GM18508 (cell line): ENCODE measurements at regions not wholly inside any gene's neighbourhood (a gene's known extent, or its start where the extent isn't known, plus 50 kb on each side); places are given as distances from the start of the nearest gene placed in this dataset.
"Not testable (repeated sequence)": the region's sequence is repeated elsewhere in the genome, so short reads cannot be mapped to it uniquely, and the experiment has no call there.

Source experiments
- ATAC-seq: cut with Tn5 transposase; IDR thresholded peaks from one replicate; pipeline ENCODE4 v1.9.1; 2021; ENCODE audit warnings: moderate number of reproducible peaks; ENCODE audit not compliant: insufficient read depth, unreplicated experiment

- ATAC-seq: no peak
Measured at GRCh38 chr14:47988175-47988574, 312.8 kb upstream of the MDGA2 start.

- no peak for ATAC-seq
Measured at GRCh38 chr14:47978871-47979270, 303.5 kb upstream of the MDGA2 start.

- no peak for ATAC-seq
Measured at GRCh38 chr14:47976139-47976538, 300.7 kb upstream of the MDGA2 start.

- ATAC-seq: no peak
Measured at GRCh38 chr14:47966076-47966810, 290.8 kb upstream of the MDGA2 start.

GRCh38 chr14:47961634-47962033 is 286.2 kb upstream of the MDGA2 start:
- no peak for ATAC-seq

GRCh38 chr14:47959740-47960139 is 284.3 kb upstream of the MDGA2 start:
- ATAC-seq: no peak

- no peak for ATAC-seq
Measured at GRCh38 chr14:47949006-47949405, 273.6 kb upstream of the MDGA2 start.

- no peak for ATAC-seq
Measured at GRCh38 chr14:47935332-47935731, 259.9 kb upstream of the MDGA2 start.

GRCh38 chr14:47929334-47929733 is 253.9 kb upstream of the MDGA2 start:
- peak; percentile 93 for ATAC-seq

GRCh38 chr14:47921133-47921532 is 245.7 kb upstream of the MDGA2 start:
- ATAC-seq: no peak

GRCh38 chr14:47919997-47920396 is 244.6 kb upstream of the MDGA2 start:
- no peak for ATAC-seq

- no peak for ATAC-seq
Measured at GRCh38 chr14:47919334-47919846, 244.0 kb upstream of the MDGA2 start.

- ATAC-seq: no peak
Measured at GRCh38 chr14:47917344-47917954, 242.0 kb upstream of the MDGA2 start.

- ATAC-seq: not testable (repeated sequence)
Measured at GRCh38 chr14:47901141-47901540, 225.7 kb upstream of the MDGA2 start.

GRCh38 chr14:47899685-47900084 is 224.3 kb upstream of the MDGA2 start:
- no peak for ATAC-seq

- ATAC-seq: no peak
Measured at GRCh38 chr14:47874350-47874749, 198.9 kb upstream of the MDGA2 start.

- ATAC-seq: no peak
Measured at GRCh38 chr14:47872588-47872987, 197.2 kb upstream of the MDGA2 start.

- no peak for ATAC-seq
Measured at GRCh38 chr14:47863441-47863840, 188.0 kb upstream of the MDGA2 start.

GRCh38 chr14:47857646-47858045 is 182.2 kb upstream of the MDGA2 start:
- no peak for ATAC-seq

GRCh38 chr14:47852278-47852677 is 176.9 kb upstream of the MDGA2 start:
- no peak for ATAC-seq

- no peak for ATAC-seq
Measured at GRCh38 chr14:47846008-47846407, 170.6 kb upstream of the MDGA2 start.

- no peak for ATAC-seq
Measured at GRCh38 chr14:47843236-47843635, 167.8 kb upstream of the MDGA2 start.
